ENCODE measurements at regions not wholly inside any gene's neighbourhood (a gene's known extent, or its start where the extent isn't known, plus 50 kb on each side); places are given as distances from the start of the nearest gene placed in this dataset.

- peaks cover 35% of the 10 kb centered on the region for H3K9me3 Mint-ChIP-seq
- TF ChIP-seq EZH2phosphoT487 (IDR thresholded peaks at IDR 0.05) (no peak), CTCF (IDR thresholded peaks at IDR 0.05) (no peak), EZH2 (IDR thresholded peaks at IDR 0.05) (no peak)
Measured at GRCh38 chr16:86024210-86024609, 125.2 kb downstream of the IRF8 start.

GRCh38 chr16:86025706-86026105, 126.7 kb downstream of the IRF8 start:
- H3K27ac ChIP-seq: no peak overlapping the region
- H3F3A ChIP-seq (ENCODE audit: low read depth): no peaks in the 10 kb centered on the region
- Mint-ChIP-seq H3K36me3 (no peaks in the 10 kb centered on the region), H3K27ac (no peak overlapping the region), H3K27me3 (ENCODE audit: insufficient read depth, low read depth) (peaks cover 18% of the 10 kb centered on the region), H3K4me3 (no peak overlapping the region), H3K4me1 (no peaks in the 10 kb centered on the region), H3K9me3 (peaks cover 24% of the 10 kb centered on the region)
- H3K27me3 ChIP-seq: peaks cover under 1% of the 10 kb centered on the region
- no peak for DNase-seq (ENCODE audit: low spot score)
- no peak overlapping the region for H3K4me3 ChIP-seq
- H3K4me1 ChIP-seq: peaks cover 3% of the 10 kb centered on the region
- H2AFZ ChIP-seq (replicated peaks): no peak overlapping the region
- no peaks in the 10 kb centered on the region for H3K36me3 ChIP-seq
- TF ChIP-seq EZH2phosphoT487 (IDR thresholded peaks at IDR 0.05): no peak
- TF ChIP-seq CTCF (IDR thresholded peaks at IDR 0.05): no peak
- TF ChIP-seq EZH2 (IDR thresholded peaks at IDR 0.05): no peak
- no peak overlapping the region for H3K4me2 ChIP-seq
- H3K79me2 ChIP-seq (ENCODE audit: low read depth): no peaks in the 10 kb centered on the region
- H3K9ac ChIP-seq: no peak overlapping the region
- H4K20me1 ChIP-seq (ENCODE audit: low read depth): no peaks in the 10 kb centered on the region
- no peaks in the 10 kb centered on the region for H3K9me3 ChIP-seq (ENCODE audit: low read depth)

More at GRCh38 chr16:86024210-86024609, 125.2 kb downstream of the IRF8 start:
- Mint-ChIP-seq H3K36me3 (no peaks in the 10 kb centered on the region), H3K4me3 (no peak overlapping the region), H3K4me1 (peaks cover 5% of the 10 kb centered on the region), H3K27me3 (ENCODE audit: insufficient read depth, low read depth) (peaks cover 27% of the 10 kb centered on the region), H3K27ac (no peak overlapping the region)
- H4K20me1 ChIP-seq (ENCODE audit: low read depth): no peaks in the 10 kb centered on the region
- no peak overlapping the region for H2AFZ ChIP-seq (replicated peaks)
- no peak overlapping the region for H3K4me2 ChIP-seq
- H3F3A ChIP-seq (ENCODE audit: low read depth): no peaks in the 10 kb centered on the region
- H3K4me1 ChIP-seq: no peaks in the 10 kb centered on the region
- no peak overlapping the region for H3K9ac ChIP-seq
- no peaks in the 10 kb centered on the region for H3K9me3 ChIP-seq (ENCODE audit: low read depth)
- no peaks in the 10 kb centered on the region for H3K36me3 ChIP-seq
- no peaks in the 10 kb centered on the region for H3K79me2 ChIP-seq (ENCODE audit: low read depth)
- DNase-seq (ENCODE audit: low spot score): no peak
- no peak overlapping the region for H3K4me3 ChIP-seq
- H3K27me3 ChIP-seq: peaks cover 11% of the 10 kb centered on the region
- no peak overlapping the region for H3K27ac ChIP-seq

- Mint-ChIP-seq H3K27ac (no peak overlapping the region), H3K4me3 (no peak overlapping the region), H3K27me3 (ENCODE audit: insufficient read depth, low read depth) (peaks cover 22% of the 10 kb centered on the region), H3K4me1 (no peaks in the 10 kb centered on the region), H3K36me3 (no peaks in the 10 kb centered on the region), H3K9me3 (peaks cover 20% of the 10 kb centered on the region)
- TF ChIP-seq CTCF (IDR thresholded peaks at IDR 0.05) (no peak), EZH2phosphoT487 (IDR thresholded peaks at IDR 0.05) (no peak), EZH2 (IDR thresholded peaks at IDR 0.05) (no peak)
- H3K9ac ChIP-seq: no peak overlapping the region
- no peak overlapping the region for H3K4me3 ChIP-seq
- H3K27ac ChIP-seq: no peak overlapping the region
- peaks cover 3% of the 10 kb centered on the region for H3K4me1 ChIP-seq
- no peaks in the 10 kb centered on the region for H3K79me2 ChIP-seq (ENCODE audit: low read depth)
- no peaks in the 10 kb centered on the region for H3K27me3 ChIP-seq
- H3K4me2 ChIP-seq: no peak overlapping the region
- DNase-seq (ENCODE audit: low spot score): no peak
- H4K20me1 ChIP-seq (ENCODE audit: low read depth): no peaks in the 10 kb centered on the region
- no peaks in the 10 kb centered on the region for H3K9me3 ChIP-seq (ENCODE audit: low read depth)
- no peaks in the 10 kb centered on the region for H3F3A ChIP-seq (ENCODE audit: low read depth)
- H3K36me3 ChIP-seq: no peaks in the 10 kb centered on the region
- no peak overlapping the region for H2AFZ ChIP-seq (replicated peaks)
Measured at GRCh38 chr16:86026171-86026910, 127.4 kb downstream of the IRF8 start.

All from neural progenitor cell (in vitro differentiated cells).